ENCODE measurements at regions not wholly inside any gene's neighbourhood (a gene's known extent, or its start where the extent isn't known, plus 50 kb on each side); places are given as distances from the start of the nearest gene placed in this dataset.

DNA sequence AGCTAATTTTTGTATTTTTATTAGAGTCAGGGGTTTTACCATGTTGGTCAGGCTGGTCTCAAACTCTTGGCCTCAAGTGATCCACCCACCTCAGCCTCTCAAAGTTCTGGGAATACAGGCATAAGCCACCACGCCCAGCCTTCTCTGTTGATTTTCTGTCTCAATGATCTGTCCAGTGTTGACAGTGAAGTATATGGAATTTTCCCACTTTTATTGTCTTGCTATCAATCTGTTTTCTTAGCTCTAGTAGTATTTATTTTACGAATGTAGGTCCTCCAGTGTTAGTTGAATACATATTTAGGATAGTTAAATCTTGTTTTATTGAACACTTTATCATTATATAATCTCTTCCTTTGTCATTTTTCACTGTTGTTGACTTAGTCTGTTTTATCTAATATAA lies 1603.9 kb downstream of the ADGRL3 start:
- Mint-ChIP-seq H3K4me1 (no peaks in the 10 kb centered on the region), H3K27ac (no peak overlapping the region), H3K4me3 (no peak overlapping the region), H3K27me3 (ENCODE audit: low read depth) (no peaks in the 10 kb centered on the region), H3K9me3 (no peaks in the 10 kb centered on the region), H3K36me3 (ENCODE audit: insufficient read depth in 1 of 3, low read depth in 3 of 3) (no peaks in the 10 kb centered on the region)
- no peak overlapping the region for H3K56ac ChIP-seq (ENCODE audit: insufficient read length, low read depth, low read length)
- H3K27me3 ChIP-seq (ENCODE audit: insufficient read depth, low read length): no peaks in the 10 kb centered on the region
- H3K23me2 ChIP-seq (ENCODE audit: insufficient read length, low read depth, low read length, poor library complexity, severe bottlenecking): no peaks in the 10 kb centered on the region
- H3K23ac ChIP-seq (ENCODE audit: insufficient read length, low read depth, low read length): no peak overlapping the region
- no peaks in the 10 kb centered on the region for H3K4me1 ChIP-seq (ENCODE audit: insufficient read depth, low read length)
- no peak overlapping the region for H3K4me2 ChIP-seq (ENCODE audit: insufficient read depth, insufficient read length, low read length)
- no peak overlapping the region for H4K8ac ChIP-seq (replicated peaks; ENCODE audit: insufficient read length, low read depth, low read length)
- no peak overlapping the region for H2AFZ ChIP-seq (ENCODE audit: low read length)
- H2BK5ac ChIP-seq (ENCODE audit: insufficient read length, low read length): no peak overlapping the region
- no peak overlapping the region for H3K18ac ChIP-seq (ENCODE audit: insufficient read length, low read depth, low read length)
- no peak overlapping the region for H3K14ac ChIP-seq (ENCODE audit: insufficient read depth, low read length)
- no peak overlapping the region for H2BK20ac ChIP-seq (ENCODE audit: low read depth, low read length, poor library complexity, severe bottlenecking)
- no peaks in the 10 kb centered on the region for H3K79me1 ChIP-seq (ENCODE audit: insufficient read depth, low read depth, low read length, poor library complexity, severe bottlenecking)
- no peaks in the 10 kb centered on the region for H3K79me2 ChIP-seq (ENCODE audit: insufficient read depth, low read length)
- H4K5ac ChIP-seq (ENCODE audit: insufficient read length, low read depth, low read length): no peak overlapping the region
- no peak overlapping the region for H2BK120ac ChIP-seq (ENCODE audit: low read depth, low read length, poor library complexity, severe bottlenecking)
- no peak overlapping the region for H3K27ac ChIP-seq (ENCODE audit: insufficient read length, low read depth, low read length)
- no peak overlapping the region for H3K9ac ChIP-seq (ENCODE audit: extremely low read depth, insufficient read length, low read length)
- no peak overlapping the region for H4K91ac ChIP-seq (ENCODE audit: insufficient read length, low read depth, low read length)
- no peak overlapping the region for H2BK12ac ChIP-seq (ENCODE audit: insufficient read length, low read depth, low read length)
- no peak overlapping the region for H3T11ph ChIP-seq (ENCODE audit: low read length)
- H3K9me3 ChIP-seq (ENCODE audit: control insufficient read depth, low read depth, low read length): no peaks in the 10 kb centered on the region
- H2AK5ac ChIP-seq (ENCODE audit: insufficient read length, low read length): no peak overlapping the region
- no peak overlapping the region for H2BK15ac ChIP-seq (ENCODE audit: low read depth, low read length)
- H4K20me1 ChIP-seq (ENCODE audit: control insufficient read depth, insufficient read depth, insufficient read length): no peaks in the 10 kb centered on the region
- no peak for DNase-seq
- TF ChIP-seq, protein P1, sequence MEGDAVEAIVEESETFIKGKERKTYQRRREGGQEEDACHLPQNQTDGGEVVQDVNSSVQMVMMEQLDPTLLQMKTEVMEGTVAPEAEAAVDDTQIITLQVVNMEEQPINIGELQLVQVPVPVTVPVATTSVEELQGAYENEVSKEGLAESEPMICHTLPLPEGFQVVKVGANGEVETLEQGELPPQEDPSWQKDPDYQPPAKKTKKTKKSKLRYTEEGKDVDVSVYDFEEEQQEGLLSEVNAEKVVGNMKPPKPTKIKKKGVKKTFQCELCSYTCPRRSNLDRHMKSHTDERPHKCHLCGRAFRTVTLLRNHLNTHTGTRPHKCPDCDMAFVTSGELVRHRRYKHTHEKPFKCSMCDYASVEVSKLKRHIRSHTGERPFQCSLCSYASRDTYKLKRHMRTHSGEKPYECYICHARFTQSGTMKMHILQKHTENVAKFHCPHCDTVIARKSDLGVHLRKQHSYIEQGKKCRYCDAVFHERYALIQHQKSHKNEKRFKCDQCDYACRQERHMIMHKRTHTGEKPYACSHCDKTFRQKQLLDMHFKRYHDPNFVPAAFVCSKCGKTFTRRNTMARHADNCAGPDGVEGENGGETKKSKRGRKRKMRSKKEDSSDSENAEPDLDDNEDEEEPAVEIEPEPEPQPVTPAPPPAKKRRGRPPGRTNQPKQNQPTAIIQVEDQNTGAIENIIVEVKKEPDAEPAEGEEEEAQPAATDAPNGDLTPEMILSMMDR (conservative IDR thresholded peaks at IDR 0.05): no peak
- WGBS (ENCODE audit: extremely low coverage, insufficient read length, low lambda C conversion rate): no CpG with 5 or more reads among the region's 2 CpGs
- no peak overlapping the region for H3K4ac ChIP-seq (ENCODE audit: low read depth, low read length)

Measured in H9 (cell line).